ENCODE measurements at regions not wholly inside any gene's neighbourhood (a gene's known extent, or its start where the extent isn't known, plus 50 kb on each side); places are given as distances from the start of the nearest gene placed in this dataset.
"Not testable (repeated sequence)": the region's sequence is repeated elsewhere in the genome, so short reads cannot be mapped to it uniquely, and the experiment has no call there.

- no peak for DNase-seq (ENCODE audit: low read depth)
These were observed 193.7 kb upstream of the SVIL start for GRCh38 chr10:29828440-29828894.

- DNase-seq (ENCODE audit: low read depth), result no peak
These were observed 192.7 kb upstream of the SVIL start for GRCh38 chr10:29827512-29827911.

GRCh38 chr10:29826801-29827450 is 192.2 kb upstream of the SVIL start:
- no peak for DNase-seq (ENCODE audit: low read depth)

DNA sequence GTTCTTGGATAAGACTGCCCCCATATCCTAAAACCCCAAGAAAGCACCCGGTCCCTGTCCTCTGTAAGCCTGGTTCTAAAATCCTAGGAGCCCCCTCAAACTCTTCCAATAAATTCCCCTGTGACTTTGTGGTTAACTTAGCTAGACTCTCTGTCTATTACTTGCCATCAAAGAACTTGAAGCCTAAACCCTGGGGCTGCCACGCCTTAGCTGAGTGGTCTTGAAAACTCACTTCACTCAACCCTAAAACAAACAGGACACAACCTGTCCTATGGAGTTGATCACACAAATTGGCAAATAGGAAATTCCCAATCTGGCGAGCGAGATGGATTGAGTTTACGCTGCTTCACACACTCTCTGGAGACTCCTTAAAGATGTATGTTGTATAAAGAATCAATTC is 191.4 kb upstream of the SVIL start:
- no peak for DNase-seq (ENCODE audit: low read depth)

DNA sequence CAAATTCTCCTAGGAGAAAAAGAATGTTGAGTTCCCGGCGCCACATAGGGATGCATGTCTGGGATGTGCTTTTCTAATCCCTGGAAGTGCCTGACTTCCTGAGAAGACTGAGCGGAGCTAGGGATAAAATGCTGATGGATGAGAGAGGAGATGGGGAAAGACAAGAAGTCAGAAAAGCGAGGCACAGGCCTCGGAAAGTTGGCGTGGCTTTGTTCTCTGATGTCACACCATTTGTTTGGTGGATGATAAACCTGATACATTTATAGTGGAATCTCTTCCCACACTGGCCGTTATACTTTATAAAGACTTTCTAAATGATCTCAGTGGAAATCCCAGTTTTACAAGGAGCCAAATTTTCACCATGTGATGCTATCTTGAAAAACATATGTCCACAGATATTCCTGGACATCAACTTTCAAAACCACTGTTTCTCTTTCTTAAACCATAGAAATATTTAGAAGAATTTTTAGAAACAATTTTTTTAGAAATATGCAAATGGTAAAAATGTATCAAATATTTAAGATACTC is 188.8 kb upstream of the SVIL start:
- DNase-seq (ENCODE audit: low read depth), result no peak

GRCh38 chr10:29820890-29821461 is 186.2 kb upstream of the SVIL start:
- DNase-seq (ENCODE audit: low read depth), result no peak

- no peak for DNase-seq (ENCODE audit: low read depth)
These were observed 182.2 kb upstream of the SVIL start for GRCh38 chr10:29816801-29817558.

- no peak for DNase-seq (ENCODE audit: low read depth)
These were observed 180.8 kb upstream of the SVIL start for GRCh38 chr10:29815572-29815971.

GRCh38 chr10:29811751-29812427 is 177.1 kb upstream of the SVIL start:
- DNase-seq (ENCODE audit: low read depth), result peak; percentile 79

- DNase-seq (ENCODE audit: low read depth), result no peak
These were observed 176.0 kb upstream of the SVIL start for GRCh38 chr10:29810816-29811215.

DNA sequence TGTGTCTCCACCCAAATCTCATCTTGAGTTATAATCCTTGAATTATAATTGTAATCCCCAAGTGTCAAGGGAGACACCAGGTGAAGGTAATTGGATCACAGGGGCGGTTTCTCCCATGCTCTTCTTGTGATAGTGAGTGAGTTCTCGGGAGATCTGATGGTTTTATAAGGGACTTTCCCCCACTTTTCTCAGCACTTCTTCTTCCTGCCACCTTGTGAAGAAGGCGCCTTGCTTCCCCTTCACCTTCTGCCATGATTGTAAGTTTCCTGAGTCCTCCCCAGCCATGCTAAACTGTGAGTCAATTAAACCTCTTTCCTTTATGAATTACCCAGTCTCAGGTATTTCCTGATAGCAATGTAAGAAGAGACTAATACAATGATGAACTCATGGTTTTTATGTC is 175.5 kb upstream of the SVIL start:
- not testable (repeated sequence) for DNase-seq (ENCODE audit: low read depth)

GRCh38 chr10:29809383-29809782 is 174.6 kb upstream of the SVIL start:
- no peak for DNase-seq (ENCODE audit: low read depth)

- DNase-seq (ENCODE audit: low read depth), result peak; percentile 77
These were observed 172.5 kb upstream of the SVIL start for GRCh38 chr10:29807163-29807806.

DNA sequence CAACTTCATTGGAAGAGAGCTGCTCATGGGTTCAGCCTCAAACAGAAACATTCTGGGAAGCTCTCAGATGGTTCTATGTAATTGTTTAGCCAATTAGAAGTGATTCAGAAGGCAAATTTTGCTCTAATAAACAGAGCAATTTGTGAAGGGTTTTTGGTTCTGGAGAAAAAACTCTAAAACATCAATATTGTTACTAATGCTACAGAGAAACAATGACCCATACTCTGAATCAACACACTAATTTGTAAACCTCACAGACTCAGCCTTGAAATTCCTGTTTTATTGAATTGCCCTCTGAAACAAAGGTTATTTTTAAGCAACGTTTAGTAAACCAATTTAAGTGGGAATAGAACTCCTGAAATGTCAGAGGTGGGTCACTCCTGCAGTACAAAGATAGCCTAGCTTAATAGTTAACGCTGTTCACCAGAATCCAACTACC is 171.6 kb upstream of the SVIL start:
- DNase-seq (ENCODE audit: low read depth), result no peak

- no peak for DNase-seq (ENCODE audit: low read depth)
These were observed 170.5 kb upstream of the SVIL start for GRCh38 chr10:29805134-29805723.

DNA sequence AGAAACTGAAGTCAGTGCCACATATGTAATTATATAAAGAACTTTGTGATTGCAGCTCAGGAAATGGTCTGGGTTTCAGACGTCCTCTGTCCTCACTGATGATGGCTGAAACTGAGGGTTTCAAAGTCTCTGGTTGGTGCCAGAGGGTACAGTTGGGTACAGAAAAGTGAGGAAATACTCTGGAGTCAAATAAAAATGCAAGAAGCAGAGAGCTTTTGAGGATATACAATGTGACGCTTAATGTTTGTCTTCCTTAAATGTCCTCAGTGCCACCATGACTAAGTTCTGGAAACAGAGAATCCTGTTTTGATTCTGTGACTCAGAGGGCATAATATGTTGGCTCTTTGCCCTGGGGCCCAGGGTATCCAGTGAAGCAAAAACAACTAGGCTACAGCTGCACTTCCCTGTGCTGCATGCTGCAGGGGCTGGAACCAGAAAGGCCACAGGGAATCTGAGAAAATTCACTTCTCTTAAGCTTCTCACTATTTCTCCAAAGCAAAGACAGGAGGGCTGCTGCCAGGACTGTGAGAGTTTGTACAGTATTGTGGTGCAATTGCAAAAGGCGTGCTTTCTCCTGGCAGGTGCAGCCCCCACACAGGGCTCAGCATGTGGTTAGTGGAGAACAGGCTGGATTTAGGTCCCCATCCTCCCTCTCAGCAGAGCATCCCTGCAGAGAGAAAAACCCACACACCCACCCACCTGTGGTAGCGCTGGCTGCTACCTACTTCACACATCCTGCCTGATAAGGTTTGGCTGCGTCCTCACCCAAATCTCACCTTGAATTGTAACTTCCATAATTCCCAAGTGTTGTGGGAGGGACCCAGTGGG is 169.5 kb upstream of the SVIL start:
- peak; percentile 92 for DNase-seq (ENCODE audit: low read depth)

DNA sequence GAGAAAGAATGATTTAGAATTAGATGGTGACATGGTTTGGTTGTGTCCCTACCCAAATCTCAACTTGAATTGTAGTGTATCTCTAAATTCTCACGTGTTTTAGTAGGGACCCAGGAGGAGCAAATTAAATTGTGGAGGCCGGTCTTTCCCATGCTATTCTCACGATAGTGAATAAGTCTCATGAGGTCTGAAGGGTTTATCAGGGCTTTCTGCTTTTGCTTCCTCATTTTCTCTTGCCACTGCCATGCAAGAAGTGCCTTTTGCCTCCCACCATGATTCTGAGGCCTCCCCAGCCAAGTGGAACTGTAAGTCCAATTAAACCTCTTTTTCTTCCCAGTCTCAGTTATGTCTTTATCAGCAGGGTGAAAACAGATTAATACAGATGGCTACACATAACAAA is 167.4 kb upstream of the SVIL start:
- no peak for DNase-seq (ENCODE audit: low read depth)

DNA sequence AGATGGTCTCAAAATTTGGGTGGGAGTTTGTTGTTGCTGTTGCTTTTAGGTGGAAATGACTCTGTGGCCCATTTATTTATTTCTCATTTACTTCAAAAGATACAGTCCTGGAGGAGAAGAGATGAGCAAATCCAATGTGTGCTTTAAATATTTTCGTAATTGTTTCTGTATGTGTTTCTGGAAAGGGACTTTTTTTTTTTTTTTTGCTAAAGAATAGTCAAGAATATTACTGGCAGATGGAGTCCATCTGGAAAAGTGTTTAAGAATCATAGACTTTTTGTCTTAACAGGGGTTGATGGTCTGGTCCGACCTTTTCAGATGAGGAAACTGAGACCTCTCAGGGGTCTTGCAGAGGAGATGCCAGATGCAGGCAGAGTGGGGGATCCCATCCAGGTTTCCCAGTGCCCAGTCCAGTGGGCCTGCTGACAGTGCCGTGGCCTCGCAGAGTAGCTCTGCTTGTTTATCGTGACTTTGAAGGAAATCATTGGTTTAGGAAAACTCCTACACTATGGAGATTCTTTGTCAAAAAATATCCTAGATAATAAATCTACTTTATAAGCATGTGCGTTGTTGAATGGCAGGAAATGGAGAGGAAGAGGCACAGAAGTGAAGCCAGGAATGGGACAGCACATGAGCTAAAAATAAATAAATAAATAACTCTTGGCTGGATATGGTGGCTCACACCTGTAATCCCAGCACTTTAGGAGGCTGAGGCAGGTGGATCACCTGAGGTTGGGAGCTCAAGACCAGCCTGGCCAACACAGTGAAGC is 164.3 kb upstream of the SVIL start:
- DNase-seq (ENCODE audit: low read depth), result no peak

- no peak for DNase-seq (ENCODE audit: low read depth)
These were observed 162.8 kb upstream of the SVIL start for GRCh38 chr10:29797616-29798015.

GRCh38 chr10:29795850-29796249 is 161.1 kb upstream of the SVIL start:
- DNase-seq (ENCODE audit: low read depth), result peak; percentile 16

Measured in Daoy (cell line).